Cardiac muscle cell (in vitro differentiated cells and primary cell): ENCODE measurements at regions not wholly inside any gene's neighbourhood (a gene's known extent, or its start where the extent isn't known, plus 50 kb on each side); places are given as distances from the start of the nearest gene placed in this dataset.

ENCODE experiments used
- DNase-seq, 2 donors: peaks; one replicate each; pipeline versions ENCODE4 v3.0.0 to v3.0.0-alpha.2; 2010 to 2017; ENCODE audit warnings: low read depth in 1 of 2, low spot score in 1 of 2
- H3K27ac ChIP-seq: fragments of 200-600 bp; sonication (generic); 2 replicates; pipeline ENCODE4 v1.5.1; 2016
- H3K27me3 ChIP-seq: fragments of 200-600 bp; sonication (generic); 2 replicates; pipeline ENCODE4 v1.6.0; 2016; ENCODE audit warnings: control low read depth
- H3K36me3 ChIP-seq: fragments of 200-600 bp; sonication (generic); 2 replicates; pipeline ENCODE4 v1.5.1; 2016; ENCODE audit warnings: control low read depth
- H3K4me1 ChIP-seq: fragments of 200-600 bp; sonication (generic); 2 replicates; pipeline ENCODE4 v1.8.1; 2017; ENCODE audit warnings: low read depth, mild to moderate bottlenecking, mixed run types
- H3K4me3 ChIP-seq: fragments of 200-600 bp; sonication (generic); 2 replicates; pipeline ENCODE4 v1.5.1; 2016; ENCODE audit warnings: mild to moderate bottlenecking
- H3K9me3 ChIP-seq: fragments of 200-600 bp; sonication (generic); 2 replicates; pipeline ENCODE4 v1.5.1; 2017; ENCODE audit warnings: low read depth, mild to moderate bottlenecking, control low read depth
- TF ChIP-seq, protein P1 (sequence below): IDR thresholded peaks from 2 replicates; pipeline ENCODE4 v1.5.1; 2012; ENCODE audit warnings: low read depth, mild to moderate bottlenecking, low read length

- TF ChIP-seq, protein P1, sequence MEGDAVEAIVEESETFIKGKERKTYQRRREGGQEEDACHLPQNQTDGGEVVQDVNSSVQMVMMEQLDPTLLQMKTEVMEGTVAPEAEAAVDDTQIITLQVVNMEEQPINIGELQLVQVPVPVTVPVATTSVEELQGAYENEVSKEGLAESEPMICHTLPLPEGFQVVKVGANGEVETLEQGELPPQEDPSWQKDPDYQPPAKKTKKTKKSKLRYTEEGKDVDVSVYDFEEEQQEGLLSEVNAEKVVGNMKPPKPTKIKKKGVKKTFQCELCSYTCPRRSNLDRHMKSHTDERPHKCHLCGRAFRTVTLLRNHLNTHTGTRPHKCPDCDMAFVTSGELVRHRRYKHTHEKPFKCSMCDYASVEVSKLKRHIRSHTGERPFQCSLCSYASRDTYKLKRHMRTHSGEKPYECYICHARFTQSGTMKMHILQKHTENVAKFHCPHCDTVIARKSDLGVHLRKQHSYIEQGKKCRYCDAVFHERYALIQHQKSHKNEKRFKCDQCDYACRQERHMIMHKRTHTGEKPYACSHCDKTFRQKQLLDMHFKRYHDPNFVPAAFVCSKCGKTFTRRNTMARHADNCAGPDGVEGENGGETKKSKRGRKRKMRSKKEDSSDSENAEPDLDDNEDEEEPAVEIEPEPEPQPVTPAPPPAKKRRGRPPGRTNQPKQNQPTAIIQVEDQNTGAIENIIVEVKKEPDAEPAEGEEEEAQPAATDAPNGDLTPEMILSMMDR = no peak
- DNase-seq = no peak
- Histone ChIP-seq H3K27ac (no peak overlapping the region), H3K4me3 (no peak overlapping the region), H3K4me1 (no peaks in the 10 kb centered on the region), H3K27me3 (no peaks in the 10 kb centered on the region), H3K9me3 (no peaks in the 10 kb centered on the region), H3K36me3 (no peaks in the 10 kb centered on the region)
Measured at GRCh38 chr2:67986258-67986657, 76.5 kb downstream of the C1D start.
